Loucy (cell line): ENCODE measurements at regions not wholly inside any gene's neighbourhood (a gene's known extent, or its start where the extent isn't known, plus 50 kb on each side); places are given as distances from the start of the nearest gene placed in this dataset.

ENCODE experiments used
- EZH2phosphoT487 ChIP-seq: fragments of 200-600 bp; IDR thresholded peaks from 2 replicates; pipeline ENCODE4 v1.6.1; 2018; ENCODE audit warnings: antibody characterized with exemption, mild to moderate bottlenecking, moderate library complexity, borderline replicate concordance
- TF ChIP-seq, protein P1 (sequence below): fragments of 200-600 bp; sonication (generic); conservative IDR thresholded peaks from 2 replicates; pipeline ENCODE4 v1.5.1; 2014; ENCODE audit warnings: mild to moderate bottlenecking, antibody characterized with exemption, low read length

DNA sequence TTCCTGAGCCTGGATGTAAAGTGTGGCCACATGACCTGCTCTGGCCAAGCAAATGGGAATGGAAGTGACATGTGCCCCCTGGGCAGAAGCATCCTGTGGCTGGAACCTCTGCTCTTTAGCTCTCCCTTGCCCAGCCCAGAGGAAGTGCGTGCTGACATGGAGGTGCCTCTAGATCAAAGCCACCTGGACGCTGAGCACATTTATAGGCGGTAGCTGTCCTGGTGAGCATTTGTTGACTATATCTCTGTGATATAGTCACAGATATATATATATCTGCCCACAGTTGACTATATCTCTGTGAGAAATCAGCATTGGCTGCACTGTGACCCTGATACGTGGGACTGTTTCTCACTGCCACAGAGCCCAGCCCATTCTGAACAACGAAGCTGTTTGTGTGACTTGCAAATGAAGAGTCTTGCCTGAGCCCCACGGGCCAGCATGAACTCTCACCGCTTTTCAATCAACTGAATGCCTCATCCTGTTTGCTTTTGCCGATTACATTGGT lies 118.8 kb downstream of the C16orf95 start:
- TF ChIP-seq, protein P1, sequence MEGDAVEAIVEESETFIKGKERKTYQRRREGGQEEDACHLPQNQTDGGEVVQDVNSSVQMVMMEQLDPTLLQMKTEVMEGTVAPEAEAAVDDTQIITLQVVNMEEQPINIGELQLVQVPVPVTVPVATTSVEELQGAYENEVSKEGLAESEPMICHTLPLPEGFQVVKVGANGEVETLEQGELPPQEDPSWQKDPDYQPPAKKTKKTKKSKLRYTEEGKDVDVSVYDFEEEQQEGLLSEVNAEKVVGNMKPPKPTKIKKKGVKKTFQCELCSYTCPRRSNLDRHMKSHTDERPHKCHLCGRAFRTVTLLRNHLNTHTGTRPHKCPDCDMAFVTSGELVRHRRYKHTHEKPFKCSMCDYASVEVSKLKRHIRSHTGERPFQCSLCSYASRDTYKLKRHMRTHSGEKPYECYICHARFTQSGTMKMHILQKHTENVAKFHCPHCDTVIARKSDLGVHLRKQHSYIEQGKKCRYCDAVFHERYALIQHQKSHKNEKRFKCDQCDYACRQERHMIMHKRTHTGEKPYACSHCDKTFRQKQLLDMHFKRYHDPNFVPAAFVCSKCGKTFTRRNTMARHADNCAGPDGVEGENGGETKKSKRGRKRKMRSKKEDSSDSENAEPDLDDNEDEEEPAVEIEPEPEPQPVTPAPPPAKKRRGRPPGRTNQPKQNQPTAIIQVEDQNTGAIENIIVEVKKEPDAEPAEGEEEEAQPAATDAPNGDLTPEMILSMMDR: no peak
- no peak for TF ChIP-seq EZH2phosphoT487
